GM11168 (cell line): ENCODE measurements at regions not wholly inside any gene's neighbourhood (a gene's known extent, or its start where the extent isn't known, plus 50 kb on each side); places are given as distances from the start of the nearest gene placed in this dataset.

ENCODE experiments used
- in situ Hi-C: fragments of 300-500 bp; cut with MboI; formaldehyde crosslinking; loops from one replicate; pipeline ENCODE4 v1.12.0; 2022; ENCODE audit warnings: low sequenced_read_pairs; ENCODE audit not compliant: unreplicated experiment

DNA sequence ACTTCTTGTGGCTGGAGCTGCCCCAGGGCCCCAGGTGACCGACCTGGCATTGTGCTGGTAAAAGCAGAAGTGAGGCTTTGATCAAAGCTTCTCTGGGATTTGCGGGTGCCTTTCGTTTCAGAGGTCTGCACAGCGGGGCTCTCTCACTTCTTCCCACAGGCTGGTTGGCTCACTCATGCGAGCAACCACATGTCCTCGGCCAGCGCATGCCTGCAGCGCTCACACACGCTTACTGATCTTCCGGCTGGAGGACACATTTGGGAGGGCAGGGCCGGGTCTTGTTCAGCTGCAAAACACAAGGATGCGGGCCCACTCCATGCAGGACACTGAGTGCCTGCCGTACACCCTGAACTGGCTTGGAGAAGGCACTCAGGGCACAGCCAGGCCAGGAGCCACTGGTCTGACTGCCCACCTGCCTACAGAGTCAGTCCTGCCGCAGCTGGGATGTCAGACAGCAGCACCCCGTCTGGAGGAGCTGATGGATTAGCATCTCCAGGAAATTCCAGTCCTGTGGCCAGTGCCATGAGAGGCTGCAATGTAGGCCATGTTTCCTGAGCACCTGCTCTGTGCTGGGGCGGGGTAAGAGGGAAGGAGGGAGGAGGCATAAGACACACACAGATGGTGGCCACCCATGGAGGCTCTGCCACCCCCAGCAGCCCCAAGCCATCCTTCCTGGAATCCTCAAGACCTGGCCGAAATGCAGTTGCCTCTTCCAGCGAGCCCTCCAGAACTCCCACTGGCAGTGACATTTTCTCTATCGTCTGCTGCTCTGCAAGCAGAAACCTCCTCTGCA, 1383.2 kb downstream of the BRD1 start:
- in situ Hi-C loops, result no loop called here

- in situ Hi-C loops, result no loop called here
Measured at GRCh38 chr22:48443680-48444079, 1384.0 kb downstream of the BRD1 start.

- in situ Hi-C loops, result no loop called here
Measured at GRCh38 chr22:48442663-48443062, 1385.0 kb downstream of the BRD1 start.

DNA sequence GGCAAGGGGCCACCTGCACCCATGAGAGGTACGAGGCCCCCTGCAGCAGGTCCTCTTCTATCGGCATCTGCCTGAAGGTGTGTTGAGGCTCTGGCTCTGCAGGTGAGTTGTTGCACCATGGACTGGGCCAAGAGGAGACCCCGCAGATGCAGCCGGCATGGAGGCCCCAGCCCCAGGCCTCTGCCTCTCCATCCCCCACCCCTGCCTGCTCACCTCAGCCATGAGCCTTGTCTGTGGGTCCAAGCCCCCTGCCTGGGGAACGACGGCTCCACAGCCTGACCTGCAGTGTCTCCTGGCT, 1386.2 kb downstream of the BRD1 start:
- in situ Hi-C loops, result no loop called here

- in situ Hi-C loops, result no loop called here
Measured at GRCh38 chr22:48440673-48441552, 1386.8 kb downstream of the BRD1 start.

- in situ Hi-C loops, result no loop called here
Measured at GRCh38 chr22:48440176-48440575, 1387.5 kb downstream of the BRD1 start.

GRCh38 chr22:48439560-48440135, 1388.0 kb downstream of the BRD1 start:
- in situ Hi-C loops, result no loop called here

- in situ Hi-C loops, result no loop called here
Measured at GRCh38 chr22:48438800-48439559, 1388.7 kb downstream of the BRD1 start.

- in situ Hi-C loops, result no loop called here
Measured at GRCh38 chr22:48438096-48438495, 1389.6 kb downstream of the BRD1 start.

GRCh38 chr22:48436201-48436931, 1391.3 kb downstream of the BRD1 start:
- in situ Hi-C loops, result no loop called here

- in situ Hi-C loops, result no loop called here
Measured at GRCh38 chr22:48434868-48435250, 1392.8 kb downstream of the BRD1 start.

GRCh38 chr22:48434156-48434867, 1393.4 kb downstream of the BRD1 start:
- in situ Hi-C loops, result no loop called here

DNA sequence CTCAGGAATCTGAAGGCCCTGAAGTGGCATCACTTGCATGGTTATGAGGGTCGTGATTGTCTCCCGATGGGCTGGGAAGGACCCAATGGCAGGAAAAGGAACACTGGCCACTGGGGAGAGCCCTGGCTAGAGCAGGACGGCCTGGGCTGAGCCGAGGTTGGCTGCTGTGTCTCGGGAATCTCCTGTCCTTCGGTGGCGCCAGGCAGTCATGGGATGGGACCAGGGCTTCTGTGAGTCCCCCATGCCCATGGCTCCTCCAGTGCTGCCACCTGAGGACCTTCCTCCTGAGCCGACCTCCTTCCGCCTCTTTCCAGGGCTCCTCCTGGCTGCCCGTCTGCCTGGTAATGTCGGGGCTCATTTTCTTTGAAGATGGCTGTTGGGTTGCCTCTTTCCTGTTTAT, 1394.0 kb downstream of the BRD1 start:
- in situ Hi-C loops, result no loop called here

DNA sequence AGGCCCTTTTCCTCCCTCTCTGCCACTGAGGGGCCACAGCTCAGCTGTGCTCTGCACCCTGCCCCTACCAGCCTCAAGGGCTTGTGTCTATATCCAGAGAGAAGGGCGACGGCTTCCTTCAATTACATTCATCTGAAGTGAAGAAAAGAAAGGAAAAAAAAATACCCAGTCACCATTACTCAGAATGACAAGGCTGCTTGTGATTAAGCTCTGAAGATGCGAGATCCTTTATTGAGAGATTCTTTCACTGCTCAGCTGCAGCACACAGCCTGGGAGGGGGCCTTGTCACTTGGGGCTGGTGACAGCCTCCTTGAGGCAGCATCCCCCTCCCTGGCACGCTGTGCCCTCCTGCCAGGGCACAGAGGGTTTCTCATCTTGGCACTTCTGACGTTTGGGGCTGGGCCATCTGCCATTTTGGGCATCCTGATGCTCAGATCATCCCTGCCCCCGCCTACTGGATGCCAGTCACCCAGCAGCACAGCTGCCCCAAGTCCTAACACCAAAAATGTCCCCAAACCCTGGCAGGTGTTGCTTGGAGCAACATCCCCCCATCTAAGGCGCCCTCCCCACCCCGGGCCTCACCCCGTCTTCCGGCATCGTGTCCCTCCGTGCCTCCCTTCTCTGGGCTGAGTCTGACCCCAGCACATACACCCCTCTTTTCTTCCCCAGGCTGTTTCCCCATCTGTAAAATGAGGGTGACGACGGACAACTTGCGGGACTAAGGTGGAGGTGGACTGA, 1394.7 kb downstream of the BRD1 start:
- in situ Hi-C loops, result no loop called here

DNA sequence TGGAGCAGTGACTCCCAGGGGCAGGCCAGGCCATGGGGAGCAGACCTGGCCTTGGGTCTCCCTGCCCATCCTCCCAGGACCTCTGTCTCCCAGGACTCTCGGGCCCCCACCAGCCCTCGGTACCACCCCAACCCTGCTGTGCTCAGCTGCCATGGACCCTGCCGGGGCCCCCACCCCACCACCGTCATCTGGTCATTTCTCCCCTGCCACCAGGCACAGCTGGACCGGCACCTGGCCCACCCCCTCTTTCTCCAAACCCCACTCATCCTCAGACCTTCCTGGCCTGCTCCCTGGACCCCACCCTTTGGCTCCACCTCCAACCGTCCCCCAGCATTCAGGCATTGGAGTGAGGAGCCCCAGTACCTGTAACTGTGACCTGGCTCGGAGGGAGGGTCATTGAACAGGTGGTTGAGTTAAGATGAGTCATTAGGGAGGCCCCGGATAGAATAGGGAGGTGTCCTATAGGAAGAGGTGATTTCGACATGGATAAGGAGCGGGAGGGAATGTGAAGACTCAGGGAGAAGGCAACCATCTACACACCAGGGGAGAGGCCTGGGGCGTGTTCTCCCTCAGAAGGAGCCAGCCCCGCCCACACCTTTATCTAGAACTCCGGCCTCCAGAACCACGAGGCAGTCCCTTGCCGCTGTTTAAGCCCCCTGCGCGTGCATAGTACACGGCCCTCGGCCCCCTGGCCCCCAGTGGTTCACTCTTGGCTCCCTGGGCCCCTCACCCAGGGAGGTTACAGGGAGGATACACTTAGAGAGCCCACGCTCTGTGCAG, 1395.9 kb downstream of the BRD1 start:
- in situ Hi-C loops, result no loop called here

GRCh38 chr22:48431014-48431413, 1396.7 kb downstream of the BRD1 start:
- in situ Hi-C loops, result no loop called here

DNA sequence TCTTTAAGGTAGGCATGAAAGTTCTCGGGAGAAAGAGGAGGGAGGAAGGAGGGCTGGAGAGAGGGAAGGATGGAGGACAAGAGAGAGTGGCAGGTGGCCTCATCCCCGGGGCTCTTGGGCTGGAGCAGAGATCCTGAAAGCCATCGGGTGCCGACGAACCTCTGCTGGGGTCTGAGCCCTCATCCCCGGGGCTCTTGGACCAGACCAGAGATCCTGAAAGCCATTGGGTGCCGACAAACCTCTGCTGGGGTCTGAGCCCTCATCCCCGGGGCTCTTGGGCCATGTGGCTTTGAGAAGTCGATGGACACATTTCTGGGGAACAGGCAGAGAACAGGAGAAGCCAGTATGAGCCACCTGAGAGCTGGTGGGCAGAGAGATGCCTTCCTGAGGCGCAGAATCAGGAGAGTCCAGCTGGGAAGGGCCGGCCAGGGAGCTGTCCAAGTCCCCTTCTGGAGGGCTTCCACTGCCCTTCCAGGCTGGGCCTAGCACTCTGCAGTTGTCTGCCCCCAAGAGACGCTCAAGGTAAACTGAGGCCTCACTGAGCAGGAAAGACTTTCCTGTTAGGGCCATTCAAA, 1398.1 kb downstream of the BRD1 start:
- in situ Hi-C loops, result no loop called here
